Lower lobe of right lung (tissue), 2 donors: ENCODE measurements at regions not wholly inside any gene's neighbourhood (a gene's known extent, or its start where the extent isn't known, plus 50 kb on each side); places are given as distances from the start of the nearest gene placed in this dataset.

Experiments used
- ATAC-seq, 2 donors: fragments of 200-7000 bp; cut with Tn5 transposase; one replicate each; pipeline ENCODE4 v1.9.1; 2020 to 2022; ENCODE audit warnings: mild to moderate bottlenecking in 2 of 2, moderate library complexity in 2 of 2
- DNase-seq: peaks from one replicate; pipeline ENCODE4 v3.0.0-alpha.2; 2020
- H3K27ac ChIP-seq: fragments of 200-600 bp; one replicate; pipeline ENCODE4 v1.8.0; 2022
- H3K27me3 ChIP-seq: fragments of 200-600 bp; one replicate; pipeline ENCODE4 v1.8.0; 2022; ENCODE audit warnings: low read depth
- H3K36me3 ChIP-seq: fragments of 200-600 bp; one replicate; pipeline ENCODE4 v1.8.0; 2022; ENCODE audit warnings: mild to moderate bottlenecking
- H3K4me1 ChIP-seq: fragments of 200-600 bp; one replicate; pipeline ENCODE4 v1.8.0; 2022
- H3K4me3 ChIP-seq: fragments of 200-600 bp; one replicate; pipeline ENCODE4 v1.8.0; 2022; ENCODE audit warnings: mild to moderate bottlenecking
- H3K9me3 ChIP-seq: fragments of 200-600 bp; one replicate; pipeline ENCODE4 v1.8.0; 2022
- intact Hi-C: fragments of 100-400 bp; cut with DNase I; formaldehyde crosslinking; loops from one replicate; pipeline ENCODE4 v1.11.0; 2022
- TF ChIP-seq, protein P1 (sequence below): fragments of 200-600 bp; IDR thresholded peaks from one replicate; pipeline ENCODE4 v1.8.0; 2022; ENCODE audit warnings: antibody characterized with exemption, mild to moderate bottlenecking
- donor health status: DM: no; HTN: yes; CAD: no; lungs with severe emphysema.

DNA sequence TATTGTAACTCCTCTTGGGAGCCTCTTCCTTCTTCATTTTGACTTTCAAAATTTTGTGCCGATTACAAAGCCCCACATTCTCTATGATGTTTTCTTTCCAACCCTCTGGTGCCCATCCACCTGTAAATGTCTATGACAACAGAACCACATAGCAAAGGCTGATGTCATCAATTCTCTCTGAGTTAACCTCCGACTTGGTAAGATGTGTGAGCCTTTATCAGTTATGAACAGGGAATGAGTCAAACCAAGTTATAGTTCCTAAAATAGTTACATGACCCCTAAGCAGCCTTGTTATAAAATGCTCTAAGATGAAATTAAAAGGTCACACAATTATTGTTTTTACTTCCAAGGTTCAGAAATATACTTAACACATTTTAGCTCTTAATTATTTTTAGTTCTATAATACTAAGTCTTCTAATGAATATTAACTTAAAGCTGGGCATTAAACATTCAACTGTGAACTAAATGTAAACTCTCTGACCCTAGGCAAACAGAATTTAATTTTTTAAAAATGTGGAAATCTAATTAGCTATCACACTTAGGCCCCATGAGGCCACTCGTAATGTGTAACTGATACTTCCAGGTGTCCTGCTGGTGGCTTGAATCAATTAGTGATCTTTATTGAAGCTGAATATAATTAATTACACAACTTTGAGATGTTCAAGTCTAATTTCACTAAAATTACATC is 102.3 kb upstream of the CYRIA start:
- ATAC-seq (no peak), DNase-seq (no peak)
- TF ChIP-seq, protein P1, sequence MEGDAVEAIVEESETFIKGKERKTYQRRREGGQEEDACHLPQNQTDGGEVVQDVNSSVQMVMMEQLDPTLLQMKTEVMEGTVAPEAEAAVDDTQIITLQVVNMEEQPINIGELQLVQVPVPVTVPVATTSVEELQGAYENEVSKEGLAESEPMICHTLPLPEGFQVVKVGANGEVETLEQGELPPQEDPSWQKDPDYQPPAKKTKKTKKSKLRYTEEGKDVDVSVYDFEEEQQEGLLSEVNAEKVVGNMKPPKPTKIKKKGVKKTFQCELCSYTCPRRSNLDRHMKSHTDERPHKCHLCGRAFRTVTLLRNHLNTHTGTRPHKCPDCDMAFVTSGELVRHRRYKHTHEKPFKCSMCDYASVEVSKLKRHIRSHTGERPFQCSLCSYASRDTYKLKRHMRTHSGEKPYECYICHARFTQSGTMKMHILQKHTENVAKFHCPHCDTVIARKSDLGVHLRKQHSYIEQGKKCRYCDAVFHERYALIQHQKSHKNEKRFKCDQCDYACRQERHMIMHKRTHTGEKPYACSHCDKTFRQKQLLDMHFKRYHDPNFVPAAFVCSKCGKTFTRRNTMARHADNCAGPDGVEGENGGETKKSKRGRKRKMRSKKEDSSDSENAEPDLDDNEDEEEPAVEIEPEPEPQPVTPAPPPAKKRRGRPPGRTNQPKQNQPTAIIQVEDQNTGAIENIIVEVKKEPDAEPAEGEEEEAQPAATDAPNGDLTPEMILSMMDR, result no peak
- peaks cover 14% of the 10 kb centered on the region for H3K4me1 ChIP-seq
- H3K27me3 ChIP-seq, result peaks cover 3% of the 10 kb centered on the region
- H3K9me3 ChIP-seq, result no peaks in the 10 kb centered on the region
- intact Hi-C loops, result no loop called here
- H3K4me3 ChIP-seq, result no peak overlapping the region
- no peaks in the 10 kb centered on the region for H3K36me3 ChIP-seq
- no peak overlapping the region for H3K27ac ChIP-seq

DNA sequence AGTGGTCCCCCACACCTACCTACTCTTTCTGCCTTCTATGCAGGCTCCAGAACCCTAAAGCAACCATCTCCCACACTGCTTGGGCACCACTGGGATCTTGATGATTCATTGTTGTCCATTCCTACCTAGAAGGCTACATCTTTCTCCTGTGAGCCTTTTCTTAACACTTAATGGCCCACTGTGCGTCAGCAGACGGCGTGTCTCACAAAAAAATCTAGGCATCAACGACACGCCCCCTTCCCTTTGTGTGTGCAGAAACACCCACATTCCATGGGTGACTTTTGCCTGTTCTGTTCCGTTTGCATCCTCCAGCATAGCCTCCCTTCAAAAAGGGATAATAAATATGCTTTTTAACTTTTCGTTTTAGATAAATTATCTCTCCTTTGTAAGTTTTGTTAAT is 99.7 kb upstream of the CYRIA start:
- H3K36me3 ChIP-seq, result no peaks in the 10 kb centered on the region
- TF ChIP-seq, protein P1, result no peak
- ATAC-seq (no peak), DNase-seq (no peak)
- intact Hi-C loops, result no loop called here
- no peaks in the 10 kb centered on the region for H3K9me3 ChIP-seq
- no peak overlapping the region for H3K4me3 ChIP-seq
- no peaks in the 10 kb centered on the region for H3K27me3 ChIP-seq
- H3K27ac ChIP-seq, result no peak overlapping the region
- peaks cover 14% of the 10 kb centered on the region for H3K4me1 ChIP-seq

DNA sequence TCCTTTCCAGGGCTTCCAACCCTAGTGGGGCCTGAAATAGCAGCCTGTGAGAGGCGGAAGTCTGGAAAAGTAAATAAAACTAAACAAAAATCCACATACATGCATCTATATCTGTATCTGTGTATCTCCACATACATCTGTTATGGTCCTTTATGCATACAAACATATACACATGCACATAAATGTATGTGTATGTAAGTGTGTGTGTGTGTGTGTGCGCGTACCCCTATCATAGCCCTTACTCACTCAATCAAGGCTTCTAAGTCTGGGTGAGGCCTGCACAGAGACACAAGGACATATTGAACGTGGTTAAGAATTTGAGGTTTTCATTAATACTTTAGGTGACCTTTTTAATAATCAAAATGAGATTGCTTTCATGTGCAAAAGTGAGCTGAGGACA is 98.9 kb upstream of the CYRIA start:
- no peak overlapping the region for H3K27ac ChIP-seq
- TF ChIP-seq, protein P1, result no peak
- H3K9me3 ChIP-seq, result no peaks in the 10 kb centered on the region
- ATAC-seq (no peak), DNase-seq (no peak)
- H3K4me3 ChIP-seq, result no peak overlapping the region
- H3K4me1 ChIP-seq, result peaks cover 14% of the 10 kb centered on the region
- intact Hi-C loops, result no loop called here
- H3K36me3 ChIP-seq, result no peaks in the 10 kb centered on the region
- H3K27me3 ChIP-seq, result no peaks in the 10 kb centered on the region

DNA sequence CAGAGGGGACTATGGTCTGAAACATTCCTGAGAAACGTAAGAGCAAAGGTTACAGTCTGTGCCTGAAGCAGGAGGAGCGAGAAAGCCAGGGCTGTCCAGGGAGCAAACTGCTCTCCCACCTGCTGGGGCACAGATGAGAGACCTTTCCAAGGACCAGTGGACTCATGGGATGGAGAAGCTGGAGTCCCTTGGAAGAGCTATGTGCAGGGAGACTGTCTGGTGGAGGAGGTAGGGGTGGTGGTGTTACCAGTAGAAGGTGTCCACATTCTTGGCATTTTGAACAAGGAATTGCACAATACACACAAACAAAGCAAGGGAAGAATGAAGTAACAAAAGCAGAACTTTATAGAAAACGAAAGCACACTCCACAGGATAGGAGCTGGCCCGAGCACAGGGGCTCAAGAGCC is 97.9 kb upstream of the CYRIA start:
- peak overlapping the region; percentile 8 for H3K27ac ChIP-seq

DNA sequence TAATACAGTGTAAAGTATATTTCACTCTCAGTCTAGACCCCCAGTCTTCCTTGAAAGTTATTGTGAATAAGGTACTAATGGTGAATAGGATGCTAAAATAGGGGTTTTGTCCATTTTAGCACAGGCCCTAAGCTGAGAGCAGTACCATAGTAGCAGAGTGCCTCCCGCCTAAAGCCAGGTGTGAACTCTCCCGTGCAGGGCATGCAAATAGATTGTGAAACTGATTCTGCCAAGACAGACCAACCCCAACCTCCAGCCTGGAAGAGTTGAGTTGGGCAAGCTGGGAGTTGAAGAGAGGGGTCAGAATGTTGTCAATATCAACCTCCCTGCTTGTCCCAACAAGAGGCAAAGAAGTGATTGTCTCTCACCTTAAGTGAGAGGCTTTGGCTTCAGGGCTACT is 97.4 kb upstream of the CYRIA start:
- Histone ChIP-seq H3K4me3 (no peak overlapping the region), H3K27ac (no peak overlapping the region), H3K27me3 (no peaks in the 10 kb centered on the region), H3K4me1 (peaks cover 14% of the 10 kb centered on the region), H3K36me3 (no peaks in the 10 kb centered on the region), H3K9me3 (no peaks in the 10 kb centered on the region)
- DNase-seq (no peak), ATAC-seq (peak; percentile 18 to 63)
- TF ChIP-seq, protein P1, result no peak
- intact Hi-C loops, result no loop called here

More for the DNA sequence above, 97.9 kb upstream of the CYRIA start:
- no peaks in the 10 kb centered on the region for H3K9me3 ChIP-seq
- ATAC-seq (peak; percentile 49 to 77), DNase-seq (no peak)
- peak overlapping the region; percentile 27 for H3K4me3 ChIP-seq
- no peaks in the 10 kb centered on the region for H3K36me3 ChIP-seq
- intact Hi-C loops, result no loop called here
- H3K27me3 ChIP-seq, result no peaks in the 10 kb centered on the region
- peaks cover 14% of the 10 kb centered on the region for H3K4me1 ChIP-seq
- TF ChIP-seq, protein P1, result no peak
